Panc1 (cell line): ENCODE measurements at regions not wholly inside any gene's neighbourhood (a gene's known extent, or its start where the extent isn't known, plus 50 kb on each side); places are given as distances from the start of the nearest gene placed in this dataset.

ENCODE experiments used
- ATAC-seq: fragments of 200-7000 bp; cut with Tn5 transposase; 2 replicates; pipeline ENCODE4 v1.9.1; 2020; ENCODE audit warnings: mild to moderate bottlenecking, moderate library complexity
- BruUV-seq: library from RNA; stranded (reverse); fragments of 400-500 nt; replicated peaks from 2 replicates; lab custom pipeline; 2021; lab: Mats Ljungman, UMichigan
- CTCF ChIA-PET: fragments of 300-600 bp; sonication (Branson Sonifier 250); formaldehyde crosslinking; loops from one replicate; lab custom pipeline; 2022; ENCODE audit warnings: antibody characterized with exemption; lab: Charles Lee
- POLR2A ChIA-PET: fragments of 300-600 bp; sonication (Branson Sonifier 250); formaldehyde crosslinking; loops from one replicate; lab custom pipeline; 2022; ENCODE audit warnings: antibody characterized with exemption; lab: Charles Lee
- DNase-seq: peaks from one replicate; pipeline ENCODE4 v3.0.0-alpha.2; 2010; ENCODE audit warnings: low read depth, low spot score
- H3K27ac ChIP-seq: 2 replicates; pipeline ENCODE4 v1.5.1; 2011; ENCODE audit warnings: mild to moderate bottlenecking, low read length, inconsistent platforms
- H3K27me3 ChIP-seq: fragments of 200-500 bp; sonication (Bioruptor generic); 2 replicates; pipeline ENCODE4 v1.6.0; 2014; ENCODE audit warnings: low read length, inconsistent platforms; ENCODE audit not compliant: control insufficient read depth, insufficient read depth
- H3K36me3 ChIP-seq: fragments of 200-500 bp; sonication (Bioruptor generic); 2 replicates; pipeline ENCODE4 v1.5.1; 2014; ENCODE audit warnings: inconsistent platforms, mild to moderate bottlenecking, low read length, moderate library complexity; ENCODE audit not compliant: control insufficient read depth, insufficient read depth
- H3K4me1 ChIP-seq: 2 replicates; pipeline ENCODE4 v1.5.1; 2011; ENCODE audit warnings: inconsistent platforms, mild to moderate bottlenecking, low read length, moderate library complexity; ENCODE audit not compliant: control insufficient read depth, insufficient read depth
- H3K4me3 ChIP-seq, 2 experiments: 2 replicates each; pipeline ENCODE4 v1.5.1; 2011 to 2012; ENCODE audit warnings: low read depth in 2 of 2, low read length in 2 of 2, mild to moderate bottlenecking in 2 of 2, inconsistent platforms in 1 of 2, moderate library complexity in 1 of 2
- H3K9me3 ChIP-seq: fragments of 200-500 bp; sonication (Bioruptor generic); 2 replicates; pipeline ENCODE4 v1.5.1; 2014; ENCODE audit warnings: low read depth, mild to moderate bottlenecking, inconsistent platforms, low read length, moderate library complexity; ENCODE audit not compliant: control insufficient read depth, insufficient read depth
- POLR2AphosphoS5 ChIP-seq: IDR thresholded peaks from 2 replicates; pipeline ENCODE4 v1.6.1; 2012; ENCODE audit warnings: mild to moderate bottlenecking, low read depth, low read length, moderate library complexity
- SIN3A ChIP-seq: IDR thresholded peaks from 2 replicates; pipeline ENCODE4 v1.6.1; 2012; ENCODE audit warnings: low read depth, mild to moderate bottlenecking, low read length, moderate library complexity, borderline replicate concordance; ENCODE audit not compliant: insufficient read depth
- TCF7L2 ChIP-seq: IDR thresholded peaks from 2 replicates; pipeline ENCODE4 v1.6.1; 2011; ENCODE audit warnings: mild to moderate bottlenecking, low read depth, low read length, inconsistent platforms
- in situ Hi-C: cut with HindIII; loops from 2 replicates; pipeline ENCODE4 v1.10.0; 2016; ENCODE audit warnings: low sequenced_read_pairs, low pct_unique_long_range_greater_than_20kb
- intact Hi-C: fragments of 100-400 bp; cut with micrococcal nuclease; formaldehyde crosslinking; loops from one replicate; pipeline ENCODE4 v1.10.0; 2022; ENCODE audit not compliant: unreplicated experiment
- TF ChIP-seq, protein P1 (sequence below): fragments of 450-650 bp; IDR thresholded peaks from 2 replicates; pipeline ENCODE4 v1.5.1; 2017; ENCODE audit warnings: mild to moderate bottlenecking
- TF ChIP-seq, protein P2 (sequence below), 2 experiments: IDR thresholded peaks; 2 replicates each; pipeline ENCODE4 v1.6.1; 2011 to 2012; ENCODE audit warnings: low read depth in 2 of 2, control low read depth in 1 of 2, low read length in 1 of 2, mild to moderate bottlenecking in 1 of 2, moderate library complexity in 1 of 2; ENCODE audit not compliant: insufficient read depth in 1 of 2

DNA sequence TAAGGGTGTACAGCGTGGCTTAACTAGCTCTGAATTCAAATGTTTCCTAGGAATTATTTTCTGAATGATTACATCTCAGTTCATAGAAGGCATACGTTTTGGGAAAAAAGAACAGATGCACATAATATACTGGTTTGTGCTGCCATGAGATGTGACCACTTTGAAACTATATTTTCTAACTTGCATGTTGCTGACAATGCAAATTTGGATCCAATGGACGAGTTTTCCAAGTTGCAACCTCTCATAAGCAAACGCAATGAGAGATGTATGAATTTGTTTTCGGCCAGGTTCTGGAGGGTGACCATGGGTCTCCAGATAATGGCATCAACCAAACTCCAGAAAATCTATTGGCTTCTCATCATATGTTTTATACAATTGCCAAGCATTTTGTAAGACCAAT is 1445.4 kb downstream of the AACS start:
- H3K4me3 ChIP-seq = no peak overlapping the region
- intact Hi-C loops = no loop called here
- ATAC-seq = no peak
- in situ Hi-C loops = no loop called here
- H3K27me3 ChIP-seq = no peaks in the 10 kb centered on the region
- TF ChIP-seq TCF7L2 (no peak), SIN3A (no peak), POLR2AphosphoS5 (no peak)
- TF ChIP-seq, protein P1, sequence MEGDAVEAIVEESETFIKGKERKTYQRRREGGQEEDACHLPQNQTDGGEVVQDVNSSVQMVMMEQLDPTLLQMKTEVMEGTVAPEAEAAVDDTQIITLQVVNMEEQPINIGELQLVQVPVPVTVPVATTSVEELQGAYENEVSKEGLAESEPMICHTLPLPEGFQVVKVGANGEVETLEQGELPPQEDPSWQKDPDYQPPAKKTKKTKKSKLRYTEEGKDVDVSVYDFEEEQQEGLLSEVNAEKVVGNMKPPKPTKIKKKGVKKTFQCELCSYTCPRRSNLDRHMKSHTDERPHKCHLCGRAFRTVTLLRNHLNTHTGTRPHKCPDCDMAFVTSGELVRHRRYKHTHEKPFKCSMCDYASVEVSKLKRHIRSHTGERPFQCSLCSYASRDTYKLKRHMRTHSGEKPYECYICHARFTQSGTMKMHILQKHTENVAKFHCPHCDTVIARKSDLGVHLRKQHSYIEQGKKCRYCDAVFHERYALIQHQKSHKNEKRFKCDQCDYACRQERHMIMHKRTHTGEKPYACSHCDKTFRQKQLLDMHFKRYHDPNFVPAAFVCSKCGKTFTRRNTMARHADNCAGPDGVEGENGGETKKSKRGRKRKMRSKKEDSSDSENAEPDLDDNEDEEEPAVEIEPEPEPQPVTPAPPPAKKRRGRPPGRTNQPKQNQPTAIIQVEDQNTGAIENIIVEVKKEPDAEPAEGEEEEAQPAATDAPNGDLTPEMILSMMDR = no peak
- TF ChIP-seq, protein P2, sequence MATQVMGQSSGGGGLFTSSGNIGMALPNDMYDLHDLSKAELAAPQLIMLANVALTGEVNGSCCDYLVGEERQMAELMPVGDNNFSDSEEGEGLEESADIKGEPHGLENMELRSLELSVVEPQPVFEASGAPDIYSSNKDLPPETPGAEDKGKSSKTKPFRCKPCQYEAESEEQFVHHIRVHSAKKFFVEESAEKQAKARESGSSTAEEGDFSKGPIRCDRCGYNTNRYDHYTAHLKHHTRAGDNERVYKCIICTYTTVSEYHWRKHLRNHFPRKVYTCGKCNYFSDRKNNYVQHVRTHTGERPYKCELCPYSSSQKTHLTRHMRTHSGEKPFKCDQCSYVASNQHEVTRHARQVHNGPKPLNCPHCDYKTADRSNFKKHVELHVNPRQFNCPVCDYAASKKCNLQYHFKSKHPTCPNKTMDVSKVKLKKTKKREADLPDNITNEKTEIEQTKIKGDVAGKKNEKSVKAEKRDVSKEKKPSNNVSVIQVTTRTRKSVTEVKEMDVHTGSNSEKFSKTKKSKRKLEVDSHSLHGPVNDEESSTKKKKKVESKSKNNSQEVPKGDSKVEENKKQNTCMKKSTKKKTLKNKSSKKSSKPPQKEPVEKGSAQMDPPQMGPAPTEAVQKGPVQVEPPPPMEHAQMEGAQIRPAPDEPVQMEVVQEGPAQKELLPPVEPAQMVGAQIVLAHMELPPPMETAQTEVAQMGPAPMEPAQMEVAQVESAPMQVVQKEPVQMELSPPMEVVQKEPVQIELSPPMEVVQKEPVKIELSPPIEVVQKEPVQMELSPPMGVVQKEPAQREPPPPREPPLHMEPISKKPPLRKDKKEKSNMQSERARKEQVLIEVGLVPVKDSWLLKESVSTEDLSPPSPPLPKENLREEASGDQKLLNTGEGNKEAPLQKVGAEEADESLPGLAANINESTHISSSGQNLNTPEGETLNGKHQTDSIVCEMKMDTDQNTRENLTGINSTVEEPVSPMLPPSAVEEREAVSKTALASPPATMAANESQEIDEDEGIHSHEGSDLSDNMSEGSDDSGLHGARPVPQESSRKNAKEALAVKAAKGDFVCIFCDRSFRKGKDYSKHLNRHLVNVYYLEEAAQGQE (IDR thresholded peaks at IDR 0.05; ENCODE audit: insufficient read depth in 1 of 2, low read depth in 2 of 2, low read length in 1 of 2) = no peak
- no peak overlapping the region for H3K27ac ChIP-seq
- ChIA-PET POLR2A (no interaction called here), CTCF (no interaction called here)
- no peak for DNase-seq
- H3K4me1 ChIP-seq = no peaks in the 10 kb centered on the region
- BruUV-seq = no TSS peak
- H3K9me3 ChIP-seq = no peaks in the 10 kb centered on the region; the same call in 1 of the 2 replicates
- H3K36me3 ChIP-seq = no peaks in the 10 kb centered on the region

DNA sequence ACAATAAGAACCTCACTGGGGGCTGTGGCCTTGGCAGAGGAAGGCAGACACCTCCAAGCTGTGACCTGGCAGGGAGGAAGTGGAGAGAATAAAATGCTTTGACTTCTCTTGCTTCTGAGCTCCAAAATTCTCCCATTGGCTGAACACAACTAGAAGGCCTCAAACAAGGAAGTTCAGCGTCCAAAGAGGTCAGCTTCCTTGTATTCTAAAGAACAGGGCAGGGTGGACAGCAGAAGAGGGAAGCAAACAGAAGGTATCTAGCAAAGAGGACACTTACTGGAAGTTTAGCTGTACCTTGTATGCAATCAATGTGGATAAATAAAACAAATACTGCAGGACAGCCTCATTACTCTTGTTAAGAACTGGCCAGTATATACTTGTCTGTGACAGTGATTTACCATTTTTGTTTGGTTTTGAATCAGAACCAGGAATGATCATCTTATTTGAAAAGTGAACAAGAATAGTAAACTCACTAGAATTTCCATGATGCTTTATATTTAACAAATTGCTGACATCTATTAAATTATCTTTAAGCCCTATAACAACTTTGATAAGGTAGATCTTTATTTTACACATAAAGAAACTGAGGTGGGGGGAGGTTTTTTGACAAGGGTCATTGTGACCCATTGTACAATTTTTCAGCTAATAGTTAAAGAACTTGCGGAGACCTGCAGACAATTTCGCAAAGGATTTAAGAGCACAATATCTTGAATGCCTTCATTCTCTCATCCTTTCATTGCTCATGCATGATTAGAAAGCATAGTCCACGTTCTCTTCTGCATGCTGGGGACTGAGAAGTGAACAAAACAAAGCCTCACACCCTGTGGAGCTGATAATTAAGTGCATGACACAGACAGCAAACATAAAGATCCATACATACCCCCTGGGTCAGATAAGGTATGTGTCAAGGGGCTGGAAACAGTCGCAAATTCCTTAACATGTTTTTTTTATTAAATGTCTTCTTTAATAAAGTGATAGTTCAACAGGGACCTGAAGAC is 1448.0 kb downstream of the AACS start:
- intact Hi-C loops (no loop called here), in situ Hi-C loops (no loop called here)
- CTCF ChIA-PET = no interaction called here
- ATAC-seq (no peak), DNase-seq (no peak)
- no peak for TF ChIP-seq POLR2AphosphoS5
- TF ChIP-seq SIN3A = no peak
- TF ChIP-seq, protein P2 (IDR thresholded peaks at IDR 0.05; ENCODE audit: insufficient read depth in 1 of 2, low read depth in 2 of 2, low read length in 1 of 2) = no peak
- no peak for TF ChIP-seq TCF7L2
- TF ChIP-seq, protein P1 = no peak
- H3K27ac ChIP-seq = no peak overlapping the region
- no peaks in the 10 kb centered on the region; the same call in 1 of the 2 replicates for H3K9me3 ChIP-seq
- H3K27me3 ChIP-seq = no peaks in the 10 kb centered on the region
- H3K36me3 ChIP-seq = no peaks in the 10 kb centered on the region
- no TSS peak for BruUV-seq
- POLR2A ChIA-PET = no interaction called here
- H3K4me1 ChIP-seq = no peaks in the 10 kb centered on the region
- H3K4me3 ChIP-seq = no peak overlapping the region
